Trophoblast cell (in vitro differentiated cells and primary cell): ENCODE measurements at regions not wholly inside any gene's neighbourhood (a gene's known extent, or its start where the extent isn't known, plus 50 kb on each side); places are given as distances from the start of the nearest gene placed in this dataset.

Experiments
- DNase-seq, 2 donors: peaks; one replicate each; pipeline ENCODE4 v3.0.0-alpha.2; 2016
- H2AFZ ChIP-seq: 2 replicates; pipeline ENCODE4 v1.6.1; 2013; ENCODE audit warnings: low read length, moderate library complexity, mild to moderate bottlenecking; ENCODE audit not compliant: insufficient read depth, poor library complexity
- H2AK5ac ChIP-seq: 2 replicates; pipeline ENCODE4 v1.6.1; 2013; ENCODE audit warnings: mild to moderate bottlenecking, low read length
- H2BK120ac ChIP-seq: 2 replicates; pipeline ENCODE4 v1.6.1; 2013; ENCODE audit warnings: low read length, mild to moderate bottlenecking, moderate library complexity; ENCODE audit not compliant: insufficient read depth, poor library complexity
- H2BK12ac ChIP-seq: 2 replicates; pipeline ENCODE4 v1.6.1; 2013; ENCODE audit warnings: mild to moderate bottlenecking, low read length, moderate library complexity
- H2BK5ac ChIP-seq: 2 replicates; pipeline ENCODE4 v1.6.1; 2013; ENCODE audit warnings: low read length, low read depth, moderate library complexity, mild to moderate bottlenecking; ENCODE audit not compliant: poor library complexity
- H3K14ac ChIP-seq: 2 replicates; pipeline ENCODE4 v1.6.1; 2013; ENCODE audit warnings: mild to moderate bottlenecking, low read length
- H3K18ac ChIP-seq: 2 replicates; pipeline ENCODE4 v1.6.1; 2013; ENCODE audit warnings: mild to moderate bottlenecking, low read length
- H3K23ac ChIP-seq: 2 replicates; pipeline ENCODE4 v1.6.1; 2013; ENCODE audit warnings: low read length
- H3K27ac ChIP-seq: 2 replicates; pipeline ENCODE4 v1.5.1; 2013; ENCODE audit warnings: low read depth, mild to moderate bottlenecking, inconsistent platforms, low read length, moderate library complexity
- H3K27me3 ChIP-seq: 2 replicates; pipeline ENCODE4 v1.6.1; 2013; ENCODE audit warnings: inconsistent platforms, mild to moderate bottlenecking, low read length, moderate library complexity; ENCODE audit not compliant: insufficient read depth
- H3K36me3 ChIP-seq, 2 experiments: 1 replicate in 1 of 2; 2 replicates in 1 of 2; pipeline ENCODE4 v1.6.1; 2013; ENCODE audit warnings: low read length in 2 of 2, mild to moderate bottlenecking in 2 of 2, moderate library complexity in 1 of 2; ENCODE audit not compliant: insufficient read depth in 2 of 2, control insufficient read depth in 1 of 2
- H3K4ac ChIP-seq: 2 replicates; pipeline ENCODE4 v1.6.1; 2013; ENCODE audit warnings: low read depth, mild to moderate bottlenecking, low read length, moderate library complexity
- H3K4me1 ChIP-seq, 2 experiments: 1 replicate in 1 of 2; 2 replicates in 1 of 2; pipeline ENCODE4 v1.6.1; 2013; ENCODE audit warnings: low read length in 2 of 2, mild to moderate bottlenecking in 2 of 2, moderate library complexity in 1 of 2; ENCODE audit not compliant: insufficient read depth in 2 of 2, control insufficient read depth in 1 of 2
- H3K4me2 ChIP-seq: 2 replicates; pipeline ENCODE4 v1.6.1; 2013; ENCODE audit warnings: inconsistent platforms, mild to moderate bottlenecking, low read length, moderate library complexity
- H3K4me3 ChIP-seq: 2 replicates; pipeline ENCODE4 v1.5.1; 2013; ENCODE audit warnings: mild to moderate bottlenecking, low read depth, low read length, inconsistent platforms
- H3K79me1 ChIP-seq: one replicate; pipeline ENCODE4 v1.6.1; 2013; ENCODE audit warnings: low read length
- H3K79me2 ChIP-seq: 2 replicates; pipeline ENCODE4 v1.6.1; 2013; ENCODE audit warnings: low read length, mild to moderate bottlenecking; ENCODE audit not compliant: control insufficient read depth, insufficient read depth, poor library complexity
- H3K9ac ChIP-seq: 2 replicates; pipeline ENCODE4 v1.6.1; 2013; ENCODE audit warnings: mild to moderate bottlenecking, low read length
- H3K9me3 ChIP-seq: 2 replicates; pipeline ENCODE4 v1.6.1; 2013; ENCODE audit warnings: low read depth, mild to moderate bottlenecking, control low read depth, inconsistent platforms, low read length; ENCODE audit not compliant: insufficient read depth
- H4K12ac ChIP-seq: 2 replicates; pipeline ENCODE4 v1.6.1; 2013; ENCODE audit warnings: low read depth, mild to moderate bottlenecking, low read length, moderate library complexity
- H4K8ac ChIP-seq: 2 replicates; pipeline ENCODE4 v1.6.1; 2013; ENCODE audit warnings: low read depth, mild to moderate bottlenecking, low read length, moderate library complexity
- H4K91ac ChIP-seq: one replicate; pipeline ENCODE4 v1.6.1; 2013; ENCODE audit warnings: low read depth, mild to moderate bottlenecking, low read length, moderate library complexity
- WGBS: extraction: QIAGEN DNeasy Blood & Tissue Kit; methylation state at CpG from one replicate; pipeline ENCODE4 v1.1.7; 2013; ENCODE audit warnings: missing lambda C conversion rate; ENCODE audit not compliant: insufficient read length, insufficient coverage; ENCODE audit errors: extremely low coverage; 5-methylcytosine and 5-hydroxymethylcytosine counted together

DNA sequence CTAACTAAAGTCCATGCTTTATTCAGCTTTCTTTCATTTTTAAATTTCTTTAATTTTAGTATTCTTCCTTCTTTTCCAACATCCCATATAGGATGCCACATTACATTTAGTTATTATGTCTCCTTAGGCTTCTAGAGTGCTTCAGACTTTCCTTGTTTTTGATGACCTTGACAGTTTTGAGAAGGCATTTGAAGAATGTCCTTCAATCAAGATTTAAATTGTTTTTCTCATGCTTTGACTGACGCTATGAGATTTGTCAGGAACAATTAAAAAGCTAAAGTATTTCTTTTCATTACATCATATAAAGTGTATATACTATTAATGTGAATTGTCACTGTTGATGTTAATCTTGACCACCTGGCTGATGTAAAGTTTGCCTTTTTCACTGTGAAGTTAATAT lies 173.7 kb upstream of the LYPLAL1 start:
- Histone ChIP-seq H3K9ac (no peak overlapping the region), H3K4me2 (no peak overlapping the region), H4K91ac (no peak overlapping the region), H3K4me3 (no peak overlapping the region), H4K12ac (no peak overlapping the region), H3K4ac (no peak overlapping the region), H3K79me1 (no peaks in the 10 kb centered on the region), H3K27me3 (no peaks in the 10 kb centered on the region), H3K9me3 (no peaks in the 10 kb centered on the region), H2AK5ac (no peak overlapping the region), H2BK120ac (no peak overlapping the region), H3K23ac (no peak overlapping the region), H3K27ac (no peak overlapping the region), H3K4me1 (no peaks in the 10 kb centered on the region), H3K14ac (no peak overlapping the region), H3K79me2 (no peaks in the 10 kb centered on the region), H3K18ac (no peak overlapping the region), H4K8ac (no peak overlapping the region), H2BK5ac (no peak overlapping the region), H2BK12ac (no peak overlapping the region), H3K36me3 (no peaks in the 10 kb centered on the region), H2AFZ (no peak overlapping the region)
- WGBS = no CpG with 5 or more reads among the region's 1 CpG
- DNase-seq = no peak

DNA sequence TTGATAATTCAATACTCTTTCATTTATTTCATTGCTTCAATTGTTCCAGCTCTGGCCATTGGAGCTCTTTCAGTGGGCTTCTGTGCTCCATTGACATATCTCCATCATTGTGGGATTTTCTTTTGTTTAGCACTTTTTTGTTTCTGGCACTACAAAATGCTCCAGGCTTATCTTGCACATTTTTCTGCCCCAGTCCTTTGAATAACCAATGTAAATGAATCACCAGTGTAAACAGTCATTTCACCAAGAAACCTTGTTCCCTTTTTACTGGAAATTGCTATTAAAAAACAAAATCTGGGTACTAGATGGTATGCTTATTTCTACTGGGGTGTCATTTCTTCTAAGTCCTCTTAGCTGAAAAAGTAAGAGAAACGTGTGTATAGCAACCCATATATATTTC lies 173.0 kb upstream of the LYPLAL1 start:
- H3K79me2 ChIP-seq = no peaks in the 10 kb centered on the region
- H4K12ac ChIP-seq = no peak overlapping the region
- no peaks in the 10 kb centered on the region for H3K4me1 ChIP-seq
- no peak overlapping the region for H2BK5ac ChIP-seq
- no peak for DNase-seq
- H3K36me3 ChIP-seq = no peaks in the 10 kb centered on the region
- H2BK12ac ChIP-seq = no peak overlapping the region
- H3K79me1 ChIP-seq = no peaks in the 10 kb centered on the region
- H4K91ac ChIP-seq = no peak overlapping the region
- H3K9me3 ChIP-seq = no peaks in the 10 kb centered on the region
- no peak overlapping the region for H2BK120ac ChIP-seq
- no peak overlapping the region for H3K4me2 ChIP-seq
- H3K27ac ChIP-seq = no peak overlapping the region
- H3K4me3 ChIP-seq = no peak overlapping the region
- H3K4ac ChIP-seq = no peak overlapping the region
- H3K23ac ChIP-seq = no peak overlapping the region
- H3K9ac ChIP-seq = no peak overlapping the region
- H2AFZ ChIP-seq = no peak overlapping the region
- no peak overlapping the region for H2AK5ac ChIP-seq
- H3K18ac ChIP-seq = no peak overlapping the region
- no peak overlapping the region for H3K14ac ChIP-seq
- no peaks in the 10 kb centered on the region for H3K27me3 ChIP-seq
- WGBS = no CpG with 5 or more reads among the region's 1 CpG
- no peak overlapping the region for H4K8ac ChIP-seq

DNA sequence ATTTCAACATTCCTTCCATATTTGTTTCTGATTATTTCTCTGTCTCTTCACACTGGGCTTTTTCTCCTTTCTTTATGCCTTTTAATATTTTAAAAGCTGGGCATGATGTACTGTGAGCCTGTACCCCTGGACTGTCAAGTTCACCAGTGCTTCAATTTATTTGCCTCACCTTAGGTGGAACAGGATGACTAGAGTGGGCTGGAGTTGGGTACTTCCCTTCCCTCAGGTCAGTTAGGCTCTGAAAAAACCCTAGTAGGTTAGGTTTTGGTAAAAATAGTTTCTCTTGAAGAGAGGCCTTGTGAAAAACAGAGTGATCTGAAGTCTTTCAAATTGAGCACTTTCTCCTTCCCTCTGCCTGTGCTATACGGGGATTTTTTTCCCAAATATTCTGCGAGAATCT lies 163.0 kb upstream of the LYPLAL1 start:
- H2BK12ac ChIP-seq = no peak overlapping the region
- no peak overlapping the region for H2BK5ac ChIP-seq
- no peak overlapping the region for H3K23ac ChIP-seq
- no peaks in the 10 kb centered on the region for H3K9me3 ChIP-seq
- no peaks in the 10 kb centered on the region for H3K4me1 ChIP-seq
- no peak for DNase-seq
- no peak overlapping the region for H2AFZ ChIP-seq
- H3K4me2 ChIP-seq = no peak overlapping the region
- no peak overlapping the region for H4K91ac ChIP-seq
- H3K18ac ChIP-seq = no peak overlapping the region
- no peak overlapping the region for H3K4ac ChIP-seq
- H4K8ac ChIP-seq = no peak overlapping the region
- no peak overlapping the region for H3K9ac ChIP-seq
- no peaks in the 10 kb centered on the region for H3K27me3 ChIP-seq
- H2AK5ac ChIP-seq = no peak overlapping the region
- H3K14ac ChIP-seq = no peak overlapping the region
- no peaks in the 10 kb centered on the region for H3K79me1 ChIP-seq
- H4K12ac ChIP-seq = no peak overlapping the region
- no peaks in the 10 kb centered on the region for H3K36me3 ChIP-seq
- no peak overlapping the region for H3K27ac ChIP-seq
- whole genome bisulfite sequencing = no CpG with 5 or more reads among the region's 2 CpGs
- no peak overlapping the region for H2BK120ac ChIP-seq
- H3K4me3 ChIP-seq = no peak overlapping the region
- H3K79me2 ChIP-seq = no peaks in the 10 kb centered on the region

DNA sequence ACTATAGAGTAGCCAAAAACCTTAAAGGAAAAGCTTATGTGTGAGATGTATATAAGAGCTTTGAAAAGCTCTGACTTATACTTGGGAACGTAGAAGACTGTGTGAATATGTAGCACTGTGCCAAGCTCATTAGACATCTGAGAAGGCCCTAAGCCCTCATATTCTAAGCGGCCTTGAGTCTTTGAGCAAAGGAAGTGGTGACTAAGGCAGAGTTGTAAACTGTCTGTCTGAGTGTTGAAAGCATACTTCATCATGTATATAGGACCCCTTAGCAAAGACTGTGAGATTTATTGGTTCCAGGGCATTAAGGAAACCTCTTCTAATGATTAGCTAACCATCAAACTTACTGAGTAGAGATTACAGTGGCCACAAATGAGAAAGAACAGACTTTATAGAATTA lies 153.3 kb upstream of the LYPLAL1 start:
- Histone ChIP-seq H3K14ac (no peak overlapping the region), H2AFZ (no peak overlapping the region), H4K12ac (no peak overlapping the region), H2BK12ac (no peak overlapping the region), H2AK5ac (no peak overlapping the region), H3K27me3 (no peaks in the 10 kb centered on the region), H3K23ac (no peak overlapping the region), H3K36me3 (no peaks in the 10 kb centered on the region), H3K4me1 (no peaks in the 10 kb centered on the region), H2BK120ac (no peak overlapping the region), H4K8ac (no peak overlapping the region), H4K91ac (no peak overlapping the region), H3K4me3 (no peak overlapping the region), H2BK5ac (no peak overlapping the region), H3K79me2 (no peaks in the 10 kb centered on the region), H3K4me2 (no peak overlapping the region), H3K18ac (no peak overlapping the region), H3K9me3 (no peaks in the 10 kb centered on the region), H3K27ac (no peak overlapping the region), H3K4ac (no peak overlapping the region), H3K9ac (no peak overlapping the region), H3K79me1 (no peaks in the 10 kb centered on the region)
- WGBS = no CpG with 5 or more reads among the region's 2 CpGs
- DNase-seq = no peak

DNA sequence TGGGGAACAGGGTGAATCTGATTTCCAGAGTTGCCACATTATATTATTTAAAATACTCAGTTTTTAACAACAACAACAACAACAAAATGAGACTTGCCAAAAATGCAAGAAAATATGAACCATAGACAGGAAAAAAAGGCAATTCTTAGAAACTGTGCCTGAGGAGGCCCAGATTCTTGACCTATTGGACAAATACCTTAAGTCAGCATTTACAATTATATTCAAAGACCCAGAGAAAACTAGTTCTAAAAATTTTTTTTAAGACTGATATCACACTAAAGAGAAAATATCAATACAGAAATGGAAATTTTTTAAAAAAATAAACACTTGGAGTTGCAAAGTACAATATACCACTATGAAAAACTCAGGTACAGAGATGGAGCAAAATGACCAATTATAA lies 152.8 kb upstream of the LYPLAL1 start:
- H2BK120ac ChIP-seq = no peak overlapping the region
- no peak overlapping the region for H4K91ac ChIP-seq
- no peak overlapping the region for H4K12ac ChIP-seq
- no peak overlapping the region for H3K4ac ChIP-seq
- no peak overlapping the region for H3K14ac ChIP-seq
- no peak overlapping the region for H3K18ac ChIP-seq
- no peaks in the 10 kb centered on the region for H3K9me3 ChIP-seq
- H4K8ac ChIP-seq = no peak overlapping the region
- H3K4me2 ChIP-seq = no peak overlapping the region
- no peak overlapping the region for H3K23ac ChIP-seq
- H3K4me1 ChIP-seq = no peaks in the 10 kb centered on the region
- H3K79me1 ChIP-seq = no peaks in the 10 kb centered on the region
- no peak overlapping the region for H2AK5ac ChIP-seq
- no peak overlapping the region for H2BK5ac ChIP-seq
- no peak overlapping the region for H3K9ac ChIP-seq
- DNase-seq = no peak
- no peak overlapping the region for H2AFZ ChIP-seq
- H3K4me3 ChIP-seq = no peak overlapping the region
- no peak overlapping the region for H3K27ac ChIP-seq
- H3K27me3 ChIP-seq = no peaks in the 10 kb centered on the region
- no peaks in the 10 kb centered on the region for H3K36me3 ChIP-seq
- no peaks in the 10 kb centered on the region for H3K79me2 ChIP-seq
- H2BK12ac ChIP-seq = no peak overlapping the region
